COLO829 (cell line): ENCODE measurements at regions not wholly inside any gene's neighbourhood (a gene's known extent, or its start where the extent isn't known, plus 50 kb on each side); places are given as distances from the start of the nearest gene placed in this dataset.
A peak's percentile ranks its signal among the peaks of the same experiment; 100 is the strongest.
"Not testable (repeated sequence)": the region's sequence is repeated elsewhere in the genome, so short reads cannot be mapped to it uniquely, and the experiment has no call there.

Source experiments
- DNase-seq: peaks from one replicate; pipeline ENCODE4 v3.0.0; 2012; ENCODE audit warnings: low spot score

- no peak for DNase-seq
These were observed 465.9 kb upstream of the RASGRP1 start for GRCh38 chr15:39030291-39031070.

GRCh38 chr15:39031596-39031995 lies 467.0 kb upstream of the RASGRP1 start:
- no peak for DNase-seq

GRCh38 chr15:39034816-39035215 lies 470.2 kb upstream of the RASGRP1 start:
- DNase-seq = no peak

- DNase-seq = not testable (repeated sequence)
These were observed 473.0 kb upstream of the RASGRP1 start for GRCh38 chr15:39037611-39038010.

- DNase-seq = no peak
These were observed 476.2 kb upstream of the RASGRP1 start for GRCh38 chr15:39040861-39041260.

GRCh38 chr15:39041979-39042495 lies 477.4 kb upstream of the RASGRP1 start:
- no peak for DNase-seq

GRCh38 chr15:39051626-39052322 lies 487.2 kb upstream of the RASGRP1 start:
- DNase-seq = no peak

GRCh38 chr15:39052323-39052705 lies 487.7 kb upstream of the RASGRP1 start:
- DNase-seq = no peak

- DNase-seq = no peak
These were observed 488.9 kb upstream of the RASGRP1 start for GRCh38 chr15:39053480-39053879.

- DNase-seq = no peak
These were observed 489.6 kb upstream of the RASGRP1 start for GRCh38 chr15:39054128-39054732.

- DNase-seq = no peak
These were observed 491.7 kb upstream of the RASGRP1 start for GRCh38 chr15:39056357-39056756.

GRCh38 chr15:39058351-39059131 lies 493.9 kb upstream of the RASGRP1 start:
- no peak for DNase-seq

GRCh38 chr15:39059917-39060316 lies 495.3 kb upstream of the RASGRP1 start:
- DNase-seq = no peak

GRCh38 chr15:39061952-39062464 lies 497.4 kb upstream of the RASGRP1 start:
- DNase-seq = no peak

GRCh38 chr15:39066677-39067076 lies 502.1 kb upstream of the RASGRP1 start:
- no peak for DNase-seq

- DNase-seq = no peak
These were observed 506.4 kb upstream of the THBS1 start for GRCh38 chr15:39074341-39074985.

- no peak for DNase-seq
These were observed 505.6 kb upstream of the THBS1 start for GRCh38 chr15:39075311-39075710.

GRCh38 chr15:39075756-39076341 lies 505.0 kb upstream of the THBS1 start:
- no peak for DNase-seq

GRCh38 chr15:39078026-39078425 lies 502.9 kb upstream of the THBS1 start:
- no peak for DNase-seq

GRCh38 chr15:39079296-39079847 lies 501.5 kb upstream of the THBS1 start:
- DNase-seq = peak; percentile 12

GRCh38 chr15:39083213-39083612 lies 497.7 kb upstream of the THBS1 start:
- DNase-seq = no peak
